ENCODE measurements at regions not wholly inside any gene's neighbourhood (a gene's known extent, or its start where the extent isn't known, plus 50 kb on each side); places are given as distances from the start of the nearest gene placed in this dataset.

DNA sequence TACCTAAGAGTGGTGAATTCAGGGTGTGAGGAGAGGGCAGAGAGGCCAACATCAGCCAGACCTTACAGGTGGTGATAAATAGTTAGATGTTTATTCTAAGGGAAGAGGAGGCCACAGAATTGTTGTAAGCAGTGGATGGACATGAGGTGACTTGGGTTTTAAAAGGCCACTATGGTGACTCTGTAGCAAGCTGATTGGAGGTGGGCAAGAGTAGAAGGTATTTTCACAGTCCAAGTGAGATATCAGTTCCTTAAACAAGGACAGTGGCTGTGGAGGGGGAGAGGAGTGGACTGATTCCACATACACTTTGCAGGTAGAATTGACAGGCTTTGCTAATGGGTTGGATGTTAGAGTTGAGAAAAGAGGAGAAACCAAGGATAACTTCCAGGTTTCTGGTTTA is 60.8 kb upstream of the CLDN14 start:
- intact Hi-C loops (cut with DNase I), result no loop called here
- TF ChIP-seq, protein P1, sequence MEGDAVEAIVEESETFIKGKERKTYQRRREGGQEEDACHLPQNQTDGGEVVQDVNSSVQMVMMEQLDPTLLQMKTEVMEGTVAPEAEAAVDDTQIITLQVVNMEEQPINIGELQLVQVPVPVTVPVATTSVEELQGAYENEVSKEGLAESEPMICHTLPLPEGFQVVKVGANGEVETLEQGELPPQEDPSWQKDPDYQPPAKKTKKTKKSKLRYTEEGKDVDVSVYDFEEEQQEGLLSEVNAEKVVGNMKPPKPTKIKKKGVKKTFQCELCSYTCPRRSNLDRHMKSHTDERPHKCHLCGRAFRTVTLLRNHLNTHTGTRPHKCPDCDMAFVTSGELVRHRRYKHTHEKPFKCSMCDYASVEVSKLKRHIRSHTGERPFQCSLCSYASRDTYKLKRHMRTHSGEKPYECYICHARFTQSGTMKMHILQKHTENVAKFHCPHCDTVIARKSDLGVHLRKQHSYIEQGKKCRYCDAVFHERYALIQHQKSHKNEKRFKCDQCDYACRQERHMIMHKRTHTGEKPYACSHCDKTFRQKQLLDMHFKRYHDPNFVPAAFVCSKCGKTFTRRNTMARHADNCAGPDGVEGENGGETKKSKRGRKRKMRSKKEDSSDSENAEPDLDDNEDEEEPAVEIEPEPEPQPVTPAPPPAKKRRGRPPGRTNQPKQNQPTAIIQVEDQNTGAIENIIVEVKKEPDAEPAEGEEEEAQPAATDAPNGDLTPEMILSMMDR (IDR thresholded peaks at IDR 0.05; ENCODE audit: borderline replicate concordance, extremely low read depth, insufficient read depth), result no peak
- no peak for FAIRE-seq

DNA sequence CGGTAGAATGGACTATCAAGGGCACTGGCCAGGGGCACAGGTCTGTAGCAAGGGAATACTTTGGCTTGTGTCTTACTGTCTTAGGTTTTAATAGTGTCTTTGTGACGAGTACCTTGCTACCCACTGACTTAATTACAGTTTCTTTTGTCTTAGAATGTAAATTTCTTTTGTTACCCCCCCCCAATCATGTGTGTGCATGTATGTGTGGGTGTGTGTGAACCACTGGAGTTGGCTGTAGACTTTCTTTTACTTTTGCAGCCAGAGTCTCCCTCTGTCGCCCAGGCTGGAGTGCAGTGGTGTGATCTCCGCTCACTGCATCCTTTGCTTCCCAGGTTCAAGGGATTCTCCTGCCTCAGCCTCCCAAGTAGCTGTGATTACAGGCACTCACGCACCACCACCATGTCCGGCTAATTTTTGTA is 61.8 kb upstream of the CLDN14 start:
- Histone ChIP-seq H3K27ac (ENCODE audit: low read depth in 2 of 2, low read length in 2 of 2) (no peak overlapping the region), H3K9ac (ENCODE audit: low read length in 3 of 3) (peak overlapping the region in 1 of 3 donors; percentile 27), H3K27me3 (ENCODE audit: control insufficient read depth, insufficient read depth, low read length) (no peaks in the 10 kb centered on the region), H3K36me3 (ENCODE audit: control insufficient read depth in 2 of 3, insufficient read depth in 3 of 3, low read length in 3 of 3) (no peaks in the 10 kb centered on the region), H3K4me3 (ENCODE audit: low read length in 3 of 3) (no peak overlapping the region), H3K9me3 (ENCODE audit: control insufficient read depth in 2 of 3, insufficient read depth in 1 of 3, low read length in 3 of 3) (no peaks in the 10 kb centered on the region), H3K4me1 (ENCODE audit: control insufficient read depth in 2 of 3, insufficient read depth in 2 of 3, low read depth in 1 of 3, low read length in 3 of 3) (no peaks in the 10 kb centered on the region)
- peak in 1 of 5 donors; percentile 15 for DNase-seq
- no peak for FAIRE-seq
- intact Hi-C loops (cut with DNase I), result no loop called here
- TF ChIP-seq, protein P1 (IDR thresholded peaks at IDR 0.05; ENCODE audit: borderline replicate concordance, extremely low read depth, insufficient read depth), result no peak

More for the DNA sequence above, 60.8 kb upstream of the CLDN14 start:
- Histone ChIP-seq H3K9me3 (ENCODE audit: control insufficient read depth in 2 of 3, insufficient read depth in 1 of 3, low read length in 3 of 3) (no peaks in the 10 kb centered on the region), H3K36me3 (ENCODE audit: control insufficient read depth in 2 of 3, insufficient read depth in 3 of 3, low read length in 3 of 3) (no peaks in the 10 kb centered on the region), H3K9ac (ENCODE audit: low read length in 3 of 3) (no peak overlapping the region), H3K4me3 (ENCODE audit: low read length in 3 of 3) (no peak overlapping the region), H3K27ac (ENCODE audit: low read depth in 2 of 2, low read length in 2 of 2) (no peak overlapping the region), H3K4me1 (ENCODE audit: control insufficient read depth in 2 of 3, insufficient read depth in 2 of 3, low read depth in 1 of 3, low read length in 3 of 3) (peaks cover 0 to 2% (median 0%) of the 10 kb centered on the region in 3 donors), H3K27me3 (ENCODE audit: control insufficient read depth, insufficient read depth, low read length) (no peaks in the 10 kb centered on the region)
- no peak for DNase-seq

DNA sequence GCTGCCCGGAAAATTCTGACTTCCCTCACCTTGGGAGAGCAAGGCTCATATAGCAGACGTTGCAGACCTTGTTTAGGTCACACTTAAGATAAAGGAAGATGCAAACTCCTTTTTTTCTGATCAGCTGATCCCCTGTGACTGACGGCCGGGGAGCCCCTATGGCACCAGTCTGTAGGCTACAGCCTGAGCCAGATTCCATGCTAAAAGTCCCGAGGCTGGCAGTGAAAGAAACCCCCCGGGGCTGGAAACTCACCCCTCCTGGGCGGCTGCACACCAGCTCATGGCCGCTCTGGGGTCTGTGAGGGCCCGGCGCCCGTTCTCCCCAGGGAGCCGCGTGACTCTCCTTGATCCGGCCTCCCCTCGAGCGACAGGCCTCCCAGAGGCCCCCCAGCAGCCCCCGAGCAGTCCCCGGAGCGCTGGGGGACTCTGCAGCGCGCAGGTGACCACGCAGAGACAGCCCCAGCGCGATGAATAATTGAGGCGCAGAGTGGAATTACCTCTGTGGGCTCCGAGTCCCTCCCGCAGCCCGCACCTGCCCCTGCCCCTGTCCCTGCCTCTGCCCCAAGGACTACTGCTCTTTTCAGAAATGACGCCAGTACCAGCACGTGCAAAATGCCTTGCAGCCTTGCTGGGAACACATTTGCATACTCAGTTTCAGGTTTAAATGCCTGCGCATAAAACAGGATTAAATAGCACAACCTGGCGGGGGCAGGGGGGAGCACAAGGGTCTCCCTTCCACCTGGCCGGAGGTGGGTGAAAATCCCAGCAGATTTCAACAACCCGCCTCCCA is 62.6 kb upstream of the CLDN14 start:
- intact Hi-C loops (cut with DNase I), result no loop called here
- no peaks in the 10 kb centered on the region for H3K36me3 ChIP-seq (ENCODE audit: control insufficient read depth in 2 of 3, insufficient read depth in 3 of 3, low read length in 3 of 3)
- FAIRE-seq (no peak), DNase-seq (peak in 4 of 5 donors; percentile 69 to 79 (median 76))
- H3K27ac ChIP-seq (ENCODE audit: low read depth in 2 of 2, low read length in 2 of 2), result no peak overlapping the region
- H3K27me3 ChIP-seq (ENCODE audit: control insufficient read depth, insufficient read depth, low read length), result no peaks in the 10 kb centered on the region
- peak overlapping the region in 1 of 3 donors; percentile 38 for H3K4me3 ChIP-seq (ENCODE audit: low read length in 3 of 3)
- TF ChIP-seq, protein P1 (IDR thresholded peaks at IDR 0.05; ENCODE audit: borderline replicate concordance, extremely low read depth, insufficient read depth), result peak; percentile 20
- no peaks in the 10 kb centered on the region for H3K4me1 ChIP-seq (ENCODE audit: control insufficient read depth in 2 of 3, insufficient read depth in 2 of 3, low read depth in 1 of 3, low read length in 3 of 3)
- peak overlapping the region in 1 of 3 donors; percentile 27 for H3K9ac ChIP-seq (ENCODE audit: low read length in 3 of 3)
- H3K9me3 ChIP-seq (ENCODE audit: control insufficient read depth in 2 of 3, insufficient read depth in 1 of 3, low read length in 3 of 3), result no peaks in the 10 kb centered on the region
